Peyer's patch (tissue), 4 donors: ENCODE measurements at regions not wholly inside any gene's neighbourhood (a gene's known extent, or its start where the extent isn't known, plus 50 kb on each side); places are given as distances from the start of the nearest gene placed in this dataset.

Experiments used
- POLR2A ChIP-seq, 2 donors: fragments of 450-650 bp; IDR thresholded peaks; one replicate each; pipeline ENCODE4 v1.5.1; 2017; ENCODE audit warnings: antibody characterized with exemption in 2 of 2, mild to moderate bottlenecking in 2 of 2, moderate library complexity in 2 of 2
- TF ChIP-seq, protein P1 (sequence below), 6 experiments: fragments of 450-650 bp in 4 of 6; fragments of 200-600 bp in 2 of 6; sonication (generic) in 1 of 6; IDR thresholded peaks; one replicate each; pipeline ENCODE4 v1.5.1; 2017 to 2019; ENCODE audit warnings: antibody characterized with exemption in 6 of 6, mild to moderate bottlenecking in 3 of 6, moderate library complexity in 1 of 6

DNA sequence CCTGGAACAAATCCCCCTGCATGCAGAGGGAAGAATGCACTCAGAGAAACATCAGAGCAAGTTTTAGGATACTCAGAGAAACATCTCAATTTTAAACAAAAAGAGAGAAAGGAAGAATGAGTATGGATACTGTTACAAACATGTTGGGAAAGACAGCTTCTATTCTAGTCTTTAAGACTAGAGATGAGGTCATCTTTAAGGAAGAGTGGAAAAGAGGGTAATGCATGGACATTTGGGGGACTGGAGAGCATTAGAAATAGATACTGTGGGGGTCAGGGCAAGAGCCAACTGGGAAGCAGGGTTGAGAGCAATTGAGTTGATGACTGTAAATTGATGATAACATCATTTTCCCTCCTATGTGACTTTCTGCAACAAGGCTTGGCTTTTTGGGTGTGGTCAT is 431.2 kb downstream of the CDH26 start:
- TF ChIP-seq, protein P1, sequence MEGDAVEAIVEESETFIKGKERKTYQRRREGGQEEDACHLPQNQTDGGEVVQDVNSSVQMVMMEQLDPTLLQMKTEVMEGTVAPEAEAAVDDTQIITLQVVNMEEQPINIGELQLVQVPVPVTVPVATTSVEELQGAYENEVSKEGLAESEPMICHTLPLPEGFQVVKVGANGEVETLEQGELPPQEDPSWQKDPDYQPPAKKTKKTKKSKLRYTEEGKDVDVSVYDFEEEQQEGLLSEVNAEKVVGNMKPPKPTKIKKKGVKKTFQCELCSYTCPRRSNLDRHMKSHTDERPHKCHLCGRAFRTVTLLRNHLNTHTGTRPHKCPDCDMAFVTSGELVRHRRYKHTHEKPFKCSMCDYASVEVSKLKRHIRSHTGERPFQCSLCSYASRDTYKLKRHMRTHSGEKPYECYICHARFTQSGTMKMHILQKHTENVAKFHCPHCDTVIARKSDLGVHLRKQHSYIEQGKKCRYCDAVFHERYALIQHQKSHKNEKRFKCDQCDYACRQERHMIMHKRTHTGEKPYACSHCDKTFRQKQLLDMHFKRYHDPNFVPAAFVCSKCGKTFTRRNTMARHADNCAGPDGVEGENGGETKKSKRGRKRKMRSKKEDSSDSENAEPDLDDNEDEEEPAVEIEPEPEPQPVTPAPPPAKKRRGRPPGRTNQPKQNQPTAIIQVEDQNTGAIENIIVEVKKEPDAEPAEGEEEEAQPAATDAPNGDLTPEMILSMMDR (IDR thresholded peaks at IDR 0.05) = no peak
- TF ChIP-seq POLR2A (IDR thresholded peaks at IDR 0.05) = no peak
